ENCODE measurements at regions not wholly inside any gene's neighbourhood (a gene's known extent, or its start where the extent isn't known, plus 50 kb on each side); places are given as distances from the start of the nearest gene placed in this dataset.

DNA sequence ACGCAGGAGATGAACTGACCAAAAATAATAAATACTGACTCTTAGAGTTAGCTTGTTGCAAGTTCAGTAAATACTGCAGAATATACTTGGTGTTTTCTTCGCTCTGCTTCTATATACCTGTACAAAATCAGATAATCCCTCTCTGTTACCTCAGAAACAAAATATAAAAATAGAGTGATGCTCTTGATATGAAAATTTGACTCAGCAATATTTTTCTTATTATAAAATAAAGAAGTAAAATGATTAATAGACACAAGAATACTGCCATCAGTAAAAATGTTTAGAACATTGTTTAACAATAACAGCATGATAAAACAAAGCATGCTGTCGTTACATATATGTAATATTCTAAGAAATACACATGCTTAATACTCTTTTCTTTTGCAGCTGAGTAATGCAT, 1366.9 kb upstream of the EYS start:
- Histone ChIP-seq H3K9me3 (replicated peaks; ENCODE audit: control insufficient read depth, insufficient read depth, low read depth, low read length) (0 out of 2 replicates have a peak, but pooled peaks cover 3% of the 10 kb centered on the region), H3K4me3 (no peak overlapping the region), H4K20me1 (replicated peaks; ENCODE audit: control insufficient read depth, insufficient read depth, low read length) (no peaks in the 10 kb centered on the region), H3K27ac (ENCODE audit: extremely low read depth, low read depth, low read length) (no peak overlapping the region), H3K9me1 (ENCODE audit: control insufficient read depth, insufficient read depth, low read length) (no peaks in the 10 kb centered on the region), H3K9ac (ENCODE audit: insufficient read depth in 1 of 2, low read depth in 2 of 2, low read length in 2 of 2) (no peak overlapping the region), H3K36me3 (ENCODE audit: control insufficient read depth, insufficient read depth, low read length) (no peaks in the 10 kb centered on the region), H3K4me2 (ENCODE audit: insufficient read depth, low read length) (no peak overlapping the region), H2AFZ (ENCODE audit: low read depth, low read length) (no peak overlapping the region), H3K4me1 (replicated peaks in 1 of 2; ENCODE audit: control insufficient read depth in 2 of 2, insufficient read depth in 2 of 2, low read length in 2 of 2) (no peaks in the 10 kb centered on the region), H3K27me3 (ENCODE audit: control insufficient read depth in 2 of 2, insufficient read depth in 2 of 2, low read length in 2 of 2) (no peaks in the 10 kb centered on the region), H3K79me2 (ENCODE audit: control insufficient read depth, insufficient read depth, low read length) (no peaks in the 10 kb centered on the region; the same call in 2 of the 3 replicates)
- in situ Hi-C loops (cut with MboI): no loop called here
- intact Hi-C loops (cut with micrococcal nuclease): loop anchor here (10.0 kb wide), 1 partner anchor 291 kb away; no protein-coding TSS in a partner anchor
- FAIRE-seq: no peak
- TF ChIP-seq ZNF699 (CRISPR knock-in tag; IDR thresholded peaks at IDR 0.05; ENCODE audit: insufficient replicate concordance) (no peak), ZNF655 (CRISPR knock-in tag; IDR thresholded peaks at IDR 0.05) (no peak), ZNF347 (CRISPR knock-in tag; IDR thresholded peaks at IDR 0.05; ENCODE audit: low read depth) (no peak), C11orf30 (IDR thresholded peaks at IDR 0.05; ENCODE audit: low read depth) (peak; percentile 21; the same call in 1 of the 2 replicates), ZC3H8 (IDR thresholded peaks at IDR 0.05) (no peak), XRCC3 (IDR thresholded peaks at IDR 0.05) (no peak), ZNF316 (IDR thresholded peaks at IDR 0.05) (peak; percentile 66)
- no peak for DNase-seq (ENCODE audit: extremely low read depth in 1 of 4, low spot score in 3 of 4)
- ChIA-PET POLR2A (no interaction called here), CTCF (ENCODE audit: low intra/inter-chr PET ratio) (no interaction called here)
- no TSS peak for BruUV-seq (replicated peaks)
- ATAC-seq: no peak
- WGBS (ENCODE audit: insufficient coverage, low coverage, missing lambda C conversion rate): 18% methylated on average over 3 of the region's 3 CpGs

Measured in K562 (cell line).